ENCODE measurements at regions not wholly inside any gene's neighbourhood (a gene's known extent, or its start where the extent isn't known, plus 50 kb on each side); places are given as distances from the start of the nearest gene placed in this dataset.

GRCh38 chr5:165780901-165781300 is 2275.5 kb downstream of the MAT2B start:
- Histone ChIP-seq H3K9ac (ENCODE audit: extremely low read depth, low read length, poor library complexity, severe bottlenecking) (no peak overlapping the region), H3K27me3 (ENCODE audit: control insufficient read depth, insufficient read depth, low read length, poor library complexity, severe bottlenecking) (no peaks in the 10 kb centered on the region), H3K4me1 (ENCODE audit: control insufficient read depth, insufficient read depth, low read length) (no peaks in the 10 kb centered on the region), H3K36me3 (ENCODE audit: control insufficient read depth, insufficient read depth, low read length) (no peaks in the 10 kb centered on the region), H3K27ac (ENCODE audit: low read depth, low read length) (no peak overlapping the region), H3K9me3 (ENCODE audit: control insufficient read depth, low read length) (no peaks in the 10 kb centered on the region), H3K4me3 (ENCODE audit: low read length) (no peak overlapping the region)
- H3K4me1 Mint-ChIP-seq: no peaks in the 10 kb centered on the region
- no peaks in the 10 kb centered on the region for H3K9me3 Mint-ChIP-seq
- H3K36me3 Mint-ChIP-seq (ENCODE audit: low read depth): no peaks in the 10 kb centered on the region
- TF ChIP-seq CTCF (conservative IDR thresholded peaks at IDR 0.05): no peak
- no peak overlapping the region for H3K27ac Mint-ChIP-seq
- 95% methylated on average over 5 of the region's 5 CpGs; no CpG with 5 or more reads in 1 of the 2 experiments for WGBS, 2 experiments (ENCODE audit: insufficient coverage in 1 of 2, insufficient read length in 1 of 2)
- no peak for DNase-seq
- H3K4me3 Mint-ChIP-seq: no peak overlapping the region
- no peaks in the 10 kb centered on the region for H3K27me3 Mint-ChIP-seq (ENCODE audit: insufficient read depth)

- H3K36me3 ChIP-seq (ENCODE audit: control insufficient read depth, insufficient read depth, low read length): no peaks in the 10 kb centered on the region
- H3K4me3 Mint-ChIP-seq: no peak overlapping the region
- H3K4me3 ChIP-seq (ENCODE audit: low read length): no peak overlapping the region
- H3K27me3 ChIP-seq (ENCODE audit: control insufficient read depth, insufficient read depth, low read length, poor library complexity, severe bottlenecking): no peaks in the 10 kb centered on the region
- peak overlapping the region; percentile 30 for H3K27ac ChIP-seq (ENCODE audit: low read depth, low read length)
- no peaks in the 10 kb centered on the region for H3K4me1 ChIP-seq (ENCODE audit: control insufficient read depth, insufficient read depth, low read length)
- no peaks in the 10 kb centered on the region for H3K9me3 Mint-ChIP-seq
- no peak for TF ChIP-seq CTCF (conservative IDR thresholded peaks at IDR 0.05)
- peaks cover 4% of the 10 kb centered on the region for H3K4me1 Mint-ChIP-seq
- H3K36me3 Mint-ChIP-seq (ENCODE audit: low read depth): no peaks in the 10 kb centered on the region
- H3K27ac Mint-ChIP-seq: no peak overlapping the region
- no peak overlapping the region for H3K9ac ChIP-seq (ENCODE audit: extremely low read depth, low read length, poor library complexity, severe bottlenecking)
- no peak for DNase-seq
- H3K27me3 Mint-ChIP-seq (ENCODE audit: insufficient read depth): no peaks in the 10 kb centered on the region
- H3K9me3 ChIP-seq (ENCODE audit: control insufficient read depth, low read length): no peaks in the 10 kb centered on the region
- WGBS, 2 experiments (ENCODE audit: insufficient coverage in 1 of 2, insufficient read length in 1 of 2): 92 to 96% methylated on average over 3 to 4 of the region's 4 CpGs
Observed at GRCh38 chr5:165781738-165782137, 2276.3 kb downstream of the MAT2B start.

- no peak for TF ChIP-seq CTCF (conservative IDR thresholded peaks at IDR 0.05)
- no peak overlapping the region for H3K4me3 ChIP-seq (ENCODE audit: low read length)
- H3K36me3 ChIP-seq (ENCODE audit: control insufficient read depth, insufficient read depth, low read length): no peaks in the 10 kb centered on the region
- H3K27ac ChIP-seq (ENCODE audit: low read depth, low read length): no peak overlapping the region
- H3K9ac ChIP-seq (ENCODE audit: extremely low read depth, low read length, poor library complexity, severe bottlenecking): no peak overlapping the region
- H3K9me3 ChIP-seq (ENCODE audit: control insufficient read depth, low read length): no peaks in the 10 kb centered on the region
- WGBS, 2 experiments (ENCODE audit: insufficient coverage in 1 of 2, insufficient read length in 1 of 2): 93 to 94% methylated on average over 3 to 4 of the region's 4 CpGs
- no peaks in the 10 kb centered on the region for H3K9me3 Mint-ChIP-seq
- H3K4me1 Mint-ChIP-seq: peaks cover 4% of the 10 kb centered on the region
- no peak overlapping the region for H3K27ac Mint-ChIP-seq
- H3K4me3 Mint-ChIP-seq: no peak overlapping the region
- no peak for DNase-seq
- no peaks in the 10 kb centered on the region for H3K27me3 ChIP-seq (ENCODE audit: control insufficient read depth, insufficient read depth, low read length, poor library complexity, severe bottlenecking)
- no peaks in the 10 kb centered on the region for H3K27me3 Mint-ChIP-seq (ENCODE audit: insufficient read depth)
- H3K4me1 ChIP-seq (ENCODE audit: control insufficient read depth, insufficient read depth, low read length): no peaks in the 10 kb centered on the region
- no peaks in the 10 kb centered on the region for H3K36me3 Mint-ChIP-seq (ENCODE audit: low read depth)
Observed at GRCh38 chr5:165783024-165783423, 2277.6 kb downstream of the MAT2B start.

All from endodermal cell (in vitro differentiated cells).